PC-9 (cell line): ENCODE measurements at regions not wholly inside any gene's neighbourhood (a gene's known extent, or its start where the extent isn't known, plus 50 kb on each side); places are given as distances from the start of the nearest gene placed in this dataset.

ENCODE experiments used
- EZH2 ChIP-seq: fragments of 200-600 bp; sonication (generic); IDR thresholded peaks from 2 replicates; pipeline ENCODE4 v1.8.0; 2017; ENCODE audit warnings: antibody characterized with exemption, low read depth
- TF ChIP-seq, protein P1 (sequence below): fragments of 200-600 bp; sonication (generic); conservative IDR thresholded peaks from 2 replicates; pipeline ENCODE4 v1.6.1; 2017; ENCODE audit warnings: mixed run types, antibody characterized with exemption, mild to moderate bottlenecking, moderate library complexity

DNA sequence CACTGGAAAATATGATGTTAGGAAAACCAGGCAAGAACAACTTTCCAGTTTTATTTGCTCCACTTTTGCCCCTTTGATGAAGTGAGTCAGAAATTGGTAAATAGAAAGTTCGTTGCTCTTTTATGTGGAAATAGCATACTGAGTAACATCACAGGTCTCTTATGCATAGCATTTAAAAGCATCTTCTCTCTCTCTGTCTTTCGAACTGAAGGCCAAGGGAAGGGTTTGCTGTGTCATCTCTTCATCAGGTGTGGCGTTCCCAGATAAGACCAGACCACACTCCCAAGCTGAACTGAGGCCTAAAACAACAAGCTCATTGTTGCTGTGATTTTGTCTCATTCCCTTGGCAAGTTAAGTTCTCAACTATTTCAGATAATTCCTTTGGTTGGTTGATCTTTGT is 131.8 kb upstream of the GRB10 start:
- TF ChIP-seq EZH2: no peak
- TF ChIP-seq, protein P1, sequence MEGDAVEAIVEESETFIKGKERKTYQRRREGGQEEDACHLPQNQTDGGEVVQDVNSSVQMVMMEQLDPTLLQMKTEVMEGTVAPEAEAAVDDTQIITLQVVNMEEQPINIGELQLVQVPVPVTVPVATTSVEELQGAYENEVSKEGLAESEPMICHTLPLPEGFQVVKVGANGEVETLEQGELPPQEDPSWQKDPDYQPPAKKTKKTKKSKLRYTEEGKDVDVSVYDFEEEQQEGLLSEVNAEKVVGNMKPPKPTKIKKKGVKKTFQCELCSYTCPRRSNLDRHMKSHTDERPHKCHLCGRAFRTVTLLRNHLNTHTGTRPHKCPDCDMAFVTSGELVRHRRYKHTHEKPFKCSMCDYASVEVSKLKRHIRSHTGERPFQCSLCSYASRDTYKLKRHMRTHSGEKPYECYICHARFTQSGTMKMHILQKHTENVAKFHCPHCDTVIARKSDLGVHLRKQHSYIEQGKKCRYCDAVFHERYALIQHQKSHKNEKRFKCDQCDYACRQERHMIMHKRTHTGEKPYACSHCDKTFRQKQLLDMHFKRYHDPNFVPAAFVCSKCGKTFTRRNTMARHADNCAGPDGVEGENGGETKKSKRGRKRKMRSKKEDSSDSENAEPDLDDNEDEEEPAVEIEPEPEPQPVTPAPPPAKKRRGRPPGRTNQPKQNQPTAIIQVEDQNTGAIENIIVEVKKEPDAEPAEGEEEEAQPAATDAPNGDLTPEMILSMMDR: no peak
